SK-N-SH (cell line): ENCODE measurements at regions not wholly inside any gene's neighbourhood (a gene's known extent, or its start where the extent isn't known, plus 50 kb on each side); places are given as distances from the start of the nearest gene placed in this dataset.

Experiments
- CTCF ChIA-PET: fragments of 300-600, 350-600 bp; formaldehyde crosslinking; extraction: SDS; loops from one replicate; lab custom pipeline; 2021; lab: Yijun Ruan, JAX
- POLR2A ChIA-PET: fragments of 350-600 bp; sonication (Branson Sonifier 250); formaldehyde crosslinking; extraction: SDS; loops from one replicate; lab custom pipeline; 2020; ENCODE audit warnings: antibody characterized with exemption, inconsistent platforms; lab: Yijun Ruan, JAX
- DNase-seq: peaks from one replicate; pipeline ENCODE4 v3.0.0; 2012
- H2AFZ ChIP-seq: fragments of 200-600 bp; sonication (generic); 2 replicates; pipeline ENCODE4 v1.8.1; 2016; ENCODE audit warnings: antibody characterized with exemption, mild to moderate bottlenecking, low read depth
- H3F3A ChIP-seq: fragments of 200-600 bp; sonication (generic); replicated peaks from 2 replicates; pipeline ENCODE3; 2016; ENCODE audit warnings: antibody characterized with exemption, mild to moderate bottlenecking; ENCODE audit not compliant: insufficient read depth
- H3K27ac ChIP-seq, 2 experiments: fragments of 200-500 bp in 1 of 2; fragments of 200-600 bp in 1 of 2; sonication (Bioruptor generic) in 1 of 2; sonication (generic), shearing (Covaris generic) in 1 of 2; 2 replicates each; pipeline versions ENCODE4 v1.5.1 to v1.6.1; 2014 to 2016; ENCODE audit warnings: low read depth in 2 of 2, inconsistent platforms in 1 of 2, low read length in 1 of 2, mild to moderate bottlenecking in 1 of 2, mixed read lengths in 1 of 2
- H3K27me3 ChIP-seq: fragments of 200-600 bp; sonication (generic), shearing (Covaris generic); 2 replicates; pipeline ENCODE4 v1.6.1; 2016; ENCODE audit warnings: mixed run types; ENCODE audit not compliant: insufficient read depth
- H3K36me3 ChIP-seq, 2 experiments: fragments of 200-500 bp in 1 of 2; fragments of 200-600 bp in 1 of 2; sonication (Bioruptor generic) in 1 of 2; sonication (generic) in 1 of 2; replicated peaks in 1 of 2; 2 replicates each; pipeline versions ENCODE3 to v1.5.1; 2014 to 2016; ENCODE audit warnings: low read length in 1 of 2, mild to moderate bottlenecking in 1 of 2; ENCODE audit not compliant: insufficient read depth in 2 of 2, control insufficient read depth in 1 of 2
- H3K4me1 ChIP-seq, 2 experiments: fragments of 200-500 bp in 1 of 2; fragments of 200-600 bp in 1 of 2; sonication (Bioruptor generic) in 1 of 2; sonication (generic), shearing (Covaris generic) in 1 of 2; 2 replicates each; pipeline versions ENCODE4 v1.5.1 to v1.6.1; 2014 to 2016; ENCODE audit warnings: low read depth in 1 of 2, low read length in 1 of 2, mixed run types in 1 of 2; ENCODE audit not compliant: insufficient read depth in 2 of 2, control insufficient read depth in 1 of 2
- H3K4me2 ChIP-seq: fragments of 200-600 bp; sonication (generic), shearing (Covaris generic); 2 replicates; pipeline ENCODE4 v1.6.1; 2017; ENCODE audit warnings: mixed run types
- H3K4me3 ChIP-seq, 2 experiments: fragments of 200-500 bp in 1 of 2; fragments of 200-600 bp in 1 of 2; sonication (Bioruptor generic) in 1 of 2; sonication (generic), shearing (Covaris generic) in 1 of 2; 2 replicates each; pipeline versions ENCODE4 v1.5.1 to v1.8.1; 2014 to 2016; ENCODE audit warnings: low read depth in 2 of 2, inconsistent platforms in 1 of 2, low read length in 1 of 2, mild to moderate bottlenecking in 1 of 2, mixed read lengths in 1 of 2, moderate library complexity in 1 of 2
- H3K79me2 ChIP-seq: fragments of 200-600 bp; sonication (generic); 2 replicates; pipeline ENCODE4 v1.8.1; 2017; ENCODE audit warnings: mild to moderate bottlenecking; ENCODE audit not compliant: insufficient read depth
- H3K9ac ChIP-seq: fragments of 200-600 bp; sonication (generic); 2 replicates; pipeline ENCODE4 v1.6.1; 2017; ENCODE audit warnings: mixed run types
- H3K9me2 ChIP-seq: fragments of 200-600 bp; sonication (generic); 2 replicates; pipeline ENCODE4 v1.6.1; 2017; ENCODE audit warnings: mixed run types
- H3K9me3 ChIP-seq: fragments of 200-600 bp; sonication (generic); 2 replicates; pipeline ENCODE4 v1.6.1; 2017; ENCODE audit warnings: mixed run types, mild to moderate bottlenecking, moderate library complexity
- H4K20me1 ChIP-seq: fragments of 200-600 bp; sonication (generic); 2 replicates; pipeline ENCODE4 v1.6.1; 2017; ENCODE audit warnings: mild to moderate bottlenecking, mixed run types; ENCODE audit not compliant: insufficient read depth
- ELF1 ChIP-seq: IDR thresholded peaks from 2 replicates; pipeline ENCODE4 v1.4.0; 2012
- EP300 ChIP-seq, 2 experiments: IDR thresholded peaks; 2 replicates each; pipeline versions ENCODE4 v1.4.0 to v1.6.1; 2012; ENCODE audit warnings: borderline replicate concordance in 1 of 2, low read depth in 1 of 2, low read length in 1 of 2
- FOSL2 ChIP-seq: IDR thresholded peaks from 2 replicates; pipeline ENCODE4 v1.4.0; 2012; ENCODE audit warnings: low read depth, mild to moderate bottlenecking, moderate library complexity, borderline replicate concordance
- FOXJ3 ChIP-seq: sonication (generic); formaldehyde crosslinking; IDR thresholded peaks from 2 replicates; pipeline ENCODE4 v1.5.1; 2020; ENCODE audit warnings: mild to moderate bottlenecking, missing genetic modification reagents
- GABPA ChIP-seq: IDR thresholded peaks from 2 replicates; pipeline ENCODE4 v1.4.0; 2012; ENCODE audit warnings: low read depth, mild to moderate bottlenecking
- GATA2 ChIP-seq: sonication (generic); formaldehyde crosslinking; IDR thresholded peaks from 2 replicates; pipeline ENCODE4 v1.5.0; 2020; ENCODE audit warnings: mild to moderate bottlenecking, missing genetic modification reagents
- IRF3 ChIP-seq: fragments of 150-350 bp; IDR thresholded peaks from 2 replicates; pipeline ENCODE4 v1.6.1; 2016; ENCODE audit warnings: mild to moderate bottlenecking, low read depth, low read length
- NRF1 ChIP-seq: IDR thresholded peaks from 2 replicates; pipeline ENCODE4 v1.6.1; 2012; ENCODE audit warnings: low read depth, mild to moderate bottlenecking, low read length
- PBX3 ChIP-seq: IDR thresholded peaks from 2 replicates; pipeline ENCODE4; 2012
- POLR2AphosphoS5 ChIP-seq: IDR thresholded peaks from 2 replicates; pipeline ENCODE4 v1.6.1; 2012; ENCODE audit warnings: low read depth, low read length
- RFX5 ChIP-seq: IDR thresholded peaks from 2 replicates; pipeline ENCODE4 v1.6.1; 2012; ENCODE audit warnings: mild to moderate bottlenecking, improper control_type of control experiment, low read length
- TAF1 ChIP-seq: IDR thresholded peaks from 2 replicates; pipeline ENCODE4 v1.6.1; 2012; ENCODE audit warnings: low read depth, mild to moderate bottlenecking, low read length, moderate library complexity, borderline replicate concordance
- USF2 ChIP-seq: fragments of 150-350 bp; IDR thresholded peaks from 2 replicates; pipeline ENCODE4 v1.6.1; 2017; ENCODE audit warnings: antibody characterized with exemption, low read length, low read depth, borderline replicate concordance
- ZBTB33 ChIP-seq: IDR thresholded peaks from 2 replicates; pipeline ENCODE4 v1.4.0; 2012; ENCODE audit warnings: low read depth, borderline replicate concordance
- WGBS: methylation state at CpG from one replicate; pipeline ENCODE4 v1.1.6; 2017; ENCODE audit warnings: low lambda C conversion rate; 5-methylcytosine and 5-hydroxymethylcytosine counted together

- no peak for TF ChIP-seq FOSL2
- TF ChIP-seq, all 33 proteins: peak for 0
Measured at GRCh38 chr3:177604181-177604580, 406.9 kb upstream of the TBL1XR1 start (continued).

GRCh38 chr3:177606891-177607290 lies 409.6 kb upstream of the TBL1XR1 start:
- WGBS: 61% methylated on average over 4 of the region's 4 CpGs
- H3K36me3 ChIP-seq: no peaks in the 10 kb centered on the region
- no peak for DNase-seq
- ChIA-PET POLR2A (no interaction called here), CTCF (no interaction called here)
- H3K4me1 ChIP-seq: peaks cover 0 to 9% of the 10 kb centered on the region in 2 experiments; a peak in 3 of 4 replicates
- H3K27me3 ChIP-seq: no peaks in the 10 kb centered on the region
- H3K27ac ChIP-seq: peak overlapping the region in 1 of 2 experiments; percentile 0; a peak in 1 of 4 replicates
- H3K9me2 ChIP-seq: no peaks in the 10 kb centered on the region
- H4K20me1 ChIP-seq: no peaks in the 10 kb centered on the region
- no peak overlapping the region for H3K4me3 ChIP-seq
- H3K9me3 ChIP-seq: no peaks in the 10 kb centered on the region
- no peak for TF ChIP-seq ZBTB33
- TF ChIP-seq GATA2 (CRISPR knock-in tag): no peak
- no peak for TF ChIP-seq FOXJ3
- TF ChIP-seq RFX5: no peak
- TF ChIP-seq EP300 (IDR thresholded peaks at IDR 0.05; ENCODE audit: borderline replicate concordance in 1 of 2, low read depth in 1 of 2, low read length in 1 of 2): no peak
- no peak for TF ChIP-seq IRF3
- TF ChIP-seq GABPA: no peak
- TF ChIP-seq TAF1: no peak
- TF ChIP-seq POLR2AphosphoS5: no peak
- no peak for TF ChIP-seq USF2
- TF ChIP-seq PBX3: no peak
- TF ChIP-seq ELF1: no peak
- no peak for TF ChIP-seq NRF1
- TF ChIP-seq, all 33 proteins: peak for 0
- Histone ChIP-seq H2AFZ (no peak overlapping the region), H3F3A (no peaks in the 10 kb centered on the region), H3K4me2 (no peak overlapping the region), H3K79me2 (no peaks in the 10 kb centered on the region), H3K9ac (no peak overlapping the region)
